Prostate gland (tissue), 2 donors: ENCODE measurements at regions not wholly inside any gene's neighbourhood (a gene's known extent, or its start where the extent isn't known, plus 50 kb on each side); places are given as distances from the start of the nearest gene placed in this dataset.

ENCODE experiments used
- DNase-seq: peaks from one replicate; pipeline ENCODE4 v3.0.0-alpha.2; 2019; ENCODE audit warnings: low spot score
- H3K27ac ChIP-seq, 2 donors: fragments of 200-600 bp; sonication (generic); 2 replicates each; pipeline ENCODE4 v1.5.1; 2017 to 2019
- H3K27me3 ChIP-seq: fragments of 200-600 bp; sonication (generic); replicated peaks from 2 replicates; pipeline ENCODE4 v1.5.1; 2019; ENCODE audit not compliant: insufficient read depth
- H3K36me3 ChIP-seq, 2 donors: fragments of 200-600 bp; sonication (generic); 1 replicate in 1 of 2; 2 replicates in 1 of 2; pipeline versions ENCODE4 v1.5.1 to v1.8.1; 2017 to 2019
- H3K4me1 ChIP-seq: fragments of 200-600 bp; sonication (generic); replicated peaks from 2 replicates; pipeline ENCODE4 v1.5.1; 2019
- H3K4me3 ChIP-seq, 2 donors: fragments of 200-600 bp; sonication (generic); 2 replicates each; pipeline ENCODE4 v1.5.1; 2017 to 2019
- H3K9me3 ChIP-seq: fragments of 200-600 bp; sonication (generic); 2 replicates; pipeline ENCODE4 v1.5.1; 2017
- POLR2A ChIP-seq: fragments of 450-650 bp; IDR thresholded peaks from one replicate; pipeline ENCODE4 v1.6.1; 2016; ENCODE audit warnings: antibody characterized with exemption, mild to moderate bottlenecking
- POLR2AphosphoS5 ChIP-seq: sonication (generic); formaldehyde crosslinking; IDR thresholded peaks from one replicate; pipeline ENCODE4 v1.6.1; 2017; ENCODE audit warnings: antibody characterized with exemption
- WGBS: methylation state at CpG from one replicate; pipeline ENCODE4 v1.1.5; 2018; 5-methylcytosine and 5-hydroxymethylcytosine counted together
- intact Hi-C: fragments of 100-400 bp; cut with DNase I; formaldehyde crosslinking; loops from one replicate; pipeline ENCODE4 v1.14.2; 2022
- TF ChIP-seq, protein P1 (sequence below), 4 experiments: fragments of 200-600 bp in 2 of 4; fragments of 450-650 bp in 2 of 4; sonication (generic) in 2 of 4; IDR thresholded peaks; 1 replicate in 3 of 4; 2 replicates in 1 of 4; pipeline ENCODE4 v1.5.1; 2016 to 2019; ENCODE audit warnings: antibody characterized with exemption in 4 of 4, mild to moderate bottlenecking in 2 of 4, moderate library complexity in 2 of 4

DNA sequence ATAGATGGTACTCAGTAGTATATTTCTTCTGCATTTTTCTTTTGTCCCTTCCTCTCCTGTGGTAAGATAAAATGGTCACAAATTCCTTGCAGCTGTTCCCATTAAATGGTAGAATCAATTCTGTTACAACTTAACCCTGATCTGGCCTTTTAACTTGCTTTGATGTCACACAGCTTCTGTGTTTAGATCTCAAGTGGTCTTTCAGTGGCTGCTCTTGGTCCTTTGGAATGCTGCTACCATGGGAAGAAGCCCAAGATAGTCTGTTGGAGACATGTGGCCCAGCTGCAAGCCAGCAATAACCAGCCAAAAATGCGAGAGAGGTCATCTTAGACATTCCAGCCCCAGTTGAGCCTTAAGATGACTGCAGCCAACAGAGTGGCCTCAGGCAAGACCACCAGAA is 429.7 kb downstream of the KIF16B start:
- no peaks in the 10 kb centered on the region for H3K36me3 ChIP-seq
- no peak for DNase-seq
- H3K4me1 ChIP-seq, result no peaks in the 10 kb centered on the region
- H3K9me3 ChIP-seq, result no peaks in the 10 kb centered on the region
- 83% methylated on average over 1 of the region's 1 CpG for WGBS
- intact Hi-C loops, result no loop called here
- TF ChIP-seq POLR2AphosphoS5 (no peak), POLR2A (no peak)
- H3K4me3 ChIP-seq, result no peak overlapping the region
- H3K27ac ChIP-seq, result no peak overlapping the region
- no peaks in the 10 kb centered on the region for H3K27me3 ChIP-seq

GRCh38 chr20:16135630-16136029 is 437.6 kb downstream of the KIF16B start:
- Histone ChIP-seq H3K36me3 (no peaks in the 10 kb centered on the region), H3K27me3 (no peaks in the 10 kb centered on the region), H3K4me1 (no peaks in the 10 kb centered on the region), H3K9me3 (no peaks in the 10 kb centered on the region), H3K27ac (no peak overlapping the region), H3K4me3 (no peak overlapping the region)
- TF ChIP-seq POLR2A (no peak), POLR2AphosphoS5 (no peak)
- TF ChIP-seq, protein P1, sequence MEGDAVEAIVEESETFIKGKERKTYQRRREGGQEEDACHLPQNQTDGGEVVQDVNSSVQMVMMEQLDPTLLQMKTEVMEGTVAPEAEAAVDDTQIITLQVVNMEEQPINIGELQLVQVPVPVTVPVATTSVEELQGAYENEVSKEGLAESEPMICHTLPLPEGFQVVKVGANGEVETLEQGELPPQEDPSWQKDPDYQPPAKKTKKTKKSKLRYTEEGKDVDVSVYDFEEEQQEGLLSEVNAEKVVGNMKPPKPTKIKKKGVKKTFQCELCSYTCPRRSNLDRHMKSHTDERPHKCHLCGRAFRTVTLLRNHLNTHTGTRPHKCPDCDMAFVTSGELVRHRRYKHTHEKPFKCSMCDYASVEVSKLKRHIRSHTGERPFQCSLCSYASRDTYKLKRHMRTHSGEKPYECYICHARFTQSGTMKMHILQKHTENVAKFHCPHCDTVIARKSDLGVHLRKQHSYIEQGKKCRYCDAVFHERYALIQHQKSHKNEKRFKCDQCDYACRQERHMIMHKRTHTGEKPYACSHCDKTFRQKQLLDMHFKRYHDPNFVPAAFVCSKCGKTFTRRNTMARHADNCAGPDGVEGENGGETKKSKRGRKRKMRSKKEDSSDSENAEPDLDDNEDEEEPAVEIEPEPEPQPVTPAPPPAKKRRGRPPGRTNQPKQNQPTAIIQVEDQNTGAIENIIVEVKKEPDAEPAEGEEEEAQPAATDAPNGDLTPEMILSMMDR (IDR thresholded peaks at IDR 0.05), result no peak
- WGBS, result 86% methylated on average over 5 of the region's 5 CpGs
- intact Hi-C loops, result no loop called here
- DNase-seq, result no peak

GRCh38 chr20:16132036-16132798 is 441.0 kb downstream of the KIF16B start:
- H3K27me3 ChIP-seq, result no peaks in the 10 kb centered on the region
- H3K36me3 ChIP-seq, result no peaks in the 10 kb centered on the region
- TF ChIP-seq, protein P1 (IDR thresholded peaks at IDR 0.05), result no peak
- no peak for TF ChIP-seq POLR2A
- TF ChIP-seq POLR2AphosphoS5, result no peak
- intact Hi-C loops, result no loop called here
- H3K27ac ChIP-seq, result no peak overlapping the region
- no peak overlapping the region for H3K4me3 ChIP-seq
- no peaks in the 10 kb centered on the region for H3K4me1 ChIP-seq
- DNase-seq, result no peak
- no peaks in the 10 kb centered on the region for H3K9me3 ChIP-seq
- 85% methylated on average over 3 of the region's 3 CpGs for WGBS

DNA sequence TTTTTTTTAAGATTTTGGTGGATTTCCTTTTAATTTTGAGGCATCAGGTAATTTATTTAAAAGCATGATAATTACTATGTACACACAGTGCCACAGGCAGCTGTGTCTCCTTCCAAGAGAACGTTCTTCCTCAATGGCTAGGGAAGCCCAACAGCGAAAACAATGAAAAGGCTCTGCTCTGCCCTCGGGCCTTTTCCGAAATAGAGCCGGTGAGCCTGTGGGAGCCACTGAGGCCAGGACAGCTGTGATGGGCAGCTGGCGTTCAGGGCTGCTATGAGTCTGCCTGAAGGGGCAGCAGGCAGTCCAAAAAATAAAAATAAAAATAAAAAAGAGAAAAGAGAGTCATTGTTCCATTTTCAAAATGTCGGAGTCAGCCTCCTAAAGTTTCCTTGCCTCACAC is 443.8 kb downstream of the KIF16B start:
- H3K4me1 ChIP-seq, result no peaks in the 10 kb centered on the region
- intact Hi-C loops, result no loop called here
- DNase-seq, result no peak
- no peaks in the 10 kb centered on the region for H3K36me3 ChIP-seq
- H3K27me3 ChIP-seq, result no peaks in the 10 kb centered on the region
- H3K27ac ChIP-seq, result no peak overlapping the region
- no peaks in the 10 kb centered on the region for H3K9me3 ChIP-seq
- TF ChIP-seq, protein P1 (IDR thresholded peaks at IDR 0.05), result no peak
- no peak for TF ChIP-seq POLR2AphosphoS5
- TF ChIP-seq POLR2A, result no peak
- H3K4me3 ChIP-seq, result no peak overlapping the region
- WGBS, result 77% methylated on average over 7 of the region's 7 CpGs

GRCh38 chr20:16128538-16129106 is 444.6 kb downstream of the KIF16B start:
- Histone ChIP-seq H3K4me1 (no peaks in the 10 kb centered on the region), H3K36me3 (no peaks in the 10 kb centered on the region), H3K4me3 (no peak overlapping the region), H3K27ac (no peak overlapping the region), H3K9me3 (no peaks in the 10 kb centered on the region), H3K27me3 (no peaks in the 10 kb centered on the region)
- TF ChIP-seq POLR2AphosphoS5 (no peak), POLR2A (no peak)
- TF ChIP-seq, protein P1 (IDR thresholded peaks at IDR 0.05), result no peak
- intact Hi-C loops, result no loop called here
- WGBS, result 92% methylated on average over 2 of the region's 2 CpGs
- DNase-seq, result no peak
